K562 (cell line): ENCODE measurements at regions not wholly inside any gene's neighbourhood (a gene's known extent, or its start where the extent isn't known, plus 50 kb on each side); places are given as distances from the start of the nearest gene placed in this dataset.

ENCODE experiments used
- ATAC-seq: fragments of 200-7000 bp; cut with Tn5 transposase; 3 replicates; pipeline ENCODE4 v1.9.1; 2020; ENCODE audit warnings: moderate library complexity
- BruUV-seq: library from RNA; stranded (reverse); fragments of 400-500 nt; replicated peaks from 2 replicates; lab custom pipeline; 2021; lab: Mats Ljungman, UMichigan
- CTCF ChIA-PET: fragments of 300-600 bp; formaldehyde crosslinking; extraction: SDS; loops from one replicate; lab custom pipeline; 2021; ENCODE audit warnings: low intra/inter-chr PET ratio; lab: Yijun Ruan, JAX
- POLR2A ChIA-PET: fragments of 300-600, 350-650 bp; sonication (Branson Sonifier 250); formaldehyde crosslinking; extraction: SDS; loops from one replicate; lab custom pipeline; 2021; ENCODE audit warnings: antibody characterized with exemption, inconsistent platforms; lab: Yijun Ruan, JAX
- DNase-seq, 4 experiments: peaks; one replicate each; pipeline versions ENCODE4 v3.0.0 to v3.0.0-alpha.2; 2011 to 2018; ENCODE audit warnings: low spot score in 3 of 4, mixed read lengths in 3 of 4; ENCODE audit errors: extremely low read depth in 1 of 4
- FAIRE-seq: peaks from 2 replicates; lab custom pipeline; 2011; peaks lifted over from hg19 to GRCh38; lab: Jason Lieb, UNC
- H2AFZ ChIP-seq: 2 replicates; pipeline ENCODE4 v1.6.0; 2011; ENCODE audit warnings: low read depth, low read length, control low read depth, inconsistent platforms
- H3K27ac ChIP-seq: fragments of 200-600 bp; 3 replicates; pipeline ENCODE4 v1.8.0; 2011; ENCODE audit warnings: low read depth, mild to moderate bottlenecking, control low read depth, inconsistent platforms, low read length, moderate library complexity, mixed read lengths; ENCODE audit errors: extremely low read depth
- H3K27me3 ChIP-seq, 2 experiments: fragments of 300-600 bp in 1 of 2; 2 replicates in 1 of 2; 3 replicates in 1 of 2; pipeline versions ENCODE4 v1.6.0 to v1.8.0; 2011; ENCODE audit warnings: inconsistent platforms in 2 of 2, low read length in 2 of 2, mild to moderate bottlenecking in 1 of 2, mixed read lengths in 1 of 2, moderate library complexity in 1 of 2; ENCODE audit not compliant: control insufficient read depth in 2 of 2, insufficient read depth in 2 of 2
- H3K36me3 ChIP-seq: fragments of 300-600 bp; 3 replicates; pipeline ENCODE4 v1.8.0; 2011; ENCODE audit warnings: mild to moderate bottlenecking, low read length, inconsistent platforms; ENCODE audit not compliant: control insufficient read depth, insufficient read depth
- H3K4me1 ChIP-seq, 2 experiments: fragments of 200-600 bp in 1 of 2; replicated peaks in 1 of 2; 2 replicates in 1 of 2; 3 replicates in 1 of 2; pipeline versions ENCODE4 v1.5.1 to v1.8.0; 2011; ENCODE audit warnings: inconsistent platforms in 2 of 2, low read length in 2 of 2, mild to moderate bottlenecking in 1 of 2, mixed read lengths in 1 of 2, moderate library complexity in 1 of 2; ENCODE audit not compliant: control insufficient read depth in 2 of 2, insufficient read depth in 2 of 2
- H3K4me2 ChIP-seq: 2 replicates; pipeline ENCODE4 v1.6.1; 2011; ENCODE audit warnings: low read length, control low read depth, inconsistent platforms, mixed read lengths; ENCODE audit not compliant: insufficient read depth
- H3K4me3 ChIP-seq: fragments of 200-600 bp; sonication (generic), shearing (Covaris generic); 2 replicates; pipeline ENCODE4 v1.5.1; 2016; ENCODE audit warnings: control low read depth, inconsistent platforms
- H3K79me2 ChIP-seq: fragments of 200-600 bp; 3 replicates; pipeline ENCODE4 v1.8.0; 2011; ENCODE audit warnings: low read length, inconsistent platforms; ENCODE audit not compliant: control insufficient read depth, insufficient read depth
- H3K9ac ChIP-seq, 2 experiments: 2 replicates each; pipeline versions ENCODE4 v1.6.0 to v1.6.1; 2011; ENCODE audit warnings: low read depth in 2 of 2, low read length in 2 of 2, control low read depth in 1 of 2, inconsistent platforms in 1 of 2, mild to moderate bottlenecking in 1 of 2, mixed read lengths in 1 of 2; ENCODE audit not compliant: insufficient read depth in 1 of 2
- H3K9me1 ChIP-seq: one replicate; pipeline ENCODE4 v1.6.0; 2011; ENCODE audit warnings: inconsistent platforms, mild to moderate bottlenecking, low read length, moderate library complexity; ENCODE audit not compliant: control insufficient read depth, insufficient read depth
- H3K9me3 ChIP-seq: replicated peaks from 2 replicates; pipeline ENCODE4 v1.5.1; 2011; ENCODE audit warnings: low read depth, low read length, inconsistent platforms; ENCODE audit not compliant: control insufficient read depth, insufficient read depth
- H4K20me1 ChIP-seq: replicated peaks from 2 replicates; pipeline ENCODE4 v1.6.1; 2011; ENCODE audit warnings: low read length, inconsistent platforms, mixed read lengths; ENCODE audit not compliant: control insufficient read depth, insufficient read depth
- CHCHD3 ChIP-seq: fragments of 250-450 bp; sonication (Bioruptor Pico); IDR thresholded peaks from 2 replicates; pipeline ENCODE4 v2.1.2; 2022; ENCODE audit warnings: mild to moderate bottlenecking
- ETV6 ChIP-seq, 3 experiments: fragments of 150-350 bp in 1 of 3; sonication (generic) in 1 of 3; formaldehyde crosslinking in 1 of 3; IDR thresholded peaks; 2 replicates each; pipeline versions ENCODE4 v1.6.1 to v1.8.0; 2014 to 2022; ENCODE audit warnings: borderline replicate concordance in 2 of 3, low read depth in 2 of 3, antibody characterized with exemption in 1 of 3, low read length in 1 of 3, mild to moderate bottlenecking in 1 of 3, missing genetic modification reagents in 1 of 3
- KHSRP ChIP-seq: fragments of 450-650 bp; IDR thresholded peaks from 2 replicates; pipeline ENCODE4 v1.6.1; 2017
- MAX ChIP-seq: sonication (generic); formaldehyde crosslinking; IDR thresholded peaks from 2 replicates; pipeline ENCODE4 v1.9.0; 2022; ENCODE audit warnings: mild to moderate bottlenecking, missing genetic modification reagents
- MLLT1 ChIP-seq, 2 experiments: fragments of 450-650 bp; IDR thresholded peaks; 2 replicates each; pipeline ENCODE4 v1.6.1; 2016
- MXD1 ChIP-seq: fragments of 250-450 bp; sonication (Bioruptor Pico); IDR thresholded peaks from 2 replicates; pipeline ENCODE4 v1.8.0; 2021; ENCODE audit warnings: borderline replicate concordance, mild to moderate bottlenecking, moderate library complexity; ENCODE audit not compliant: poor library complexity, severe bottlenecking
- NR1H2 ChIP-seq: sonication (generic); formaldehyde crosslinking; IDR thresholded peaks from 2 replicates; pipeline ENCODE4 v1.4.0; 2020; ENCODE audit warnings: mild to moderate bottlenecking, missing genetic modification reagents
- NR3C1 ChIP-seq: sonication (generic); formaldehyde crosslinking; IDR thresholded peaks from 2 replicates; pipeline ENCODE4 v1.8.1; 2022; ENCODE audit warnings: missing genetic modification reagents
- RBFOX2 ChIP-seq: fragments of 200-400 bp; formaldehyde crosslinking; IDR thresholded peaks from 2 replicates; pipeline ENCODE4 v1.6.1; 2017; ENCODE audit warnings: low read depth, mild to moderate bottlenecking, low read length, moderate library complexity
- SMAD1 ChIP-seq: fragments of 150-350 bp; IDR thresholded peaks from 2 replicates; pipeline ENCODE4 v1.6.1; 2014; ENCODE audit warnings: low read length, low read depth; ENCODE audit not compliant: partially characterized antibody
- ZBTB5 ChIP-seq: fragments of 450-650 bp; IDR thresholded peaks from 2 replicates; pipeline ENCODE4 v1.6.1; 2017; ENCODE audit warnings: antibody characterized with exemption
- ZNF280A ChIP-seq: fragments of 450-650 bp; IDR thresholded peaks from 2 replicates; pipeline ENCODE4 v1.6.1; 2018; ENCODE audit warnings: mild to moderate bottlenecking, low read depth; ENCODE audit not compliant: partially characterized antibody
- ZNF282 ChIP-seq: sonication (generic); formaldehyde crosslinking; IDR thresholded peaks from 2 replicates; pipeline ENCODE4 v1.8.1; 2023; ENCODE audit warnings: missing genetic modification reagents
- ZNF444 ChIP-seq: fragments of 250-450 bp; sonication (Bioruptor Pico); IDR thresholded peaks from 2 replicates; pipeline ENCODE4 v1.4.0; 2020; ENCODE audit warnings: mild to moderate bottlenecking, moderate library complexity
- ZNF584 ChIP-seq: fragments of 200-800 bp; sonication (Bioruptor generic); IDR thresholded peaks from 2 replicates; pipeline ENCODE4 v1.6.1; 2016; ENCODE audit warnings: low read depth, mild to moderate bottlenecking, missing genetic modification characterization, missing compliant biosample characterization
- WGBS: fragments of 100-300 bp; shearing (Covaris generic); methylation state at CpG from one replicate; pipeline ENCODE4 v1.1.6; 2016; ENCODE audit warnings: low coverage, mixed read lengths; ENCODE audit not compliant: insufficient coverage; ENCODE audit errors: missing lambda C conversion rate; 5-methylcytosine and 5-hydroxymethylcytosine counted together
- in situ Hi-C: fragments of 300-500 bp; cut with MboI; formaldehyde crosslinking; loops from 4 replicates; pipeline ENCODE4 v1.15.0; 2018; ENCODE audit warnings: inconsistent platforms, mixed read lengths
- intact Hi-C: fragments of 100-400 bp; cut with micrococcal nuclease; formaldehyde crosslinking; loops from 2 replicates; pipeline ENCODE4 v1.14.2; 2022

- no peak for TF ChIP-seq ETV6 (IDR thresholded peaks at IDR 0.05; ENCODE audit: borderline replicate concordance in 1 of 2, low read depth in 2 of 2, low read length in 1 of 2)
- TF ChIP-seq ETV6 (CRISPR knock-in tag; IDR thresholded peaks at IDR 0.05; ENCODE audit: borderline replicate concordance) = no peak
- TF ChIP-seq NR3C1 (CRISPR knock-in tag) = no peak
- no peak for TF ChIP-seq ZNF280A
- TF ChIP-seq CHCHD3 (CRISPR knock-in tag) = no peak
- no peak for TF ChIP-seq ZNF444 (CRISPR knock-in tag)
- no peak for TF ChIP-seq MAX (CRISPR knock-in tag)
- no peak for TF ChIP-seq NR1H2 (CRISPR knock-in tag)
- no peak for TF ChIP-seq RBFOX2
- TF ChIP-seq ZNF282 (CRISPR knock-in tag) = no peak
Observed at GRCh38 chr12:23098517-23098916, 473.5 kb downstream of the ETNK1 start (continued).

GRCh38 chr12:23099104-23099503, 474.1 kb downstream of the ETNK1 start:
- no TSS peak for BruUV-seq
- H3K79me2 ChIP-seq = no peaks in the 10 kb centered on the region
- H3K4me2 ChIP-seq = no peak overlapping the region
- H3K9me3 ChIP-seq = no peaks in the 10 kb centered on the region
- intact Hi-C loops (no loop called here), in situ Hi-C loops (no loop called here)
- POLR2A ChIA-PET = interaction anchor here (0.6 to 1.4 kb wide), 2 partner anchors 14 to 664 kb away, joined by 3 read pairs; no protein-coding TSS in a partner anchor
- H3K4me3 ChIP-seq = no peak overlapping the region
- H3K9me1 ChIP-seq = no peaks in the 10 kb centered on the region
- no peaks in the 10 kb centered on the region for H4K20me1 ChIP-seq
- ATAC-seq = no peak
- H3K27me3 ChIP-seq = no peaks in the 10 kb centered on the region
- CTCF ChIA-PET = no interaction called here
- whole genome bisulfite sequencing = 8% methylated on average over 5 of the region's 5 CpGs
- H2AFZ ChIP-seq = no peak overlapping the region
- no peak overlapping the region for H3K27ac ChIP-seq
- H3K4me1 ChIP-seq = no peaks in the 10 kb centered on the region
- H3K9ac ChIP-seq = no peak overlapping the region
- no peak for FAIRE-seq
- no peak for DNase-seq
- H3K36me3 ChIP-seq = no peaks in the 10 kb centered on the region
- no peak for TF ChIP-seq ZNF584 (CRISPR knock-in tag)
- no peak for TF ChIP-seq SMAD1
- no peak for TF ChIP-seq MXD1 (CRISPR knock-in tag)
- no peak for TF ChIP-seq MLLT1 (IDR thresholded peaks at IDR 0.05)
- TF ChIP-seq ZBTB5 = no peak
- no peak for TF ChIP-seq KHSRP
